Esophagus muscularis mucosa (tissue), 3 donors: ENCODE measurements at regions not wholly inside any gene's neighbourhood (a gene's known extent, or its start where the extent isn't known, plus 50 kb on each side); places are given as distances from the start of the nearest gene placed in this dataset.

Source experiments
- CTCF ChIP-seq, 3 experiments: fragments of 200-600 bp in 2 of 3; fragments of 450-650 bp in 1 of 3; sonication (generic) in 2 of 3; IDR thresholded peaks; one replicate each; pipeline ENCODE4 v1.5.1; 2017 to 2019; ENCODE audit warnings: antibody characterized with exemption in 3 of 3, mild to moderate bottlenecking in 2 of 3, moderate library complexity in 1 of 3
- POLR2A ChIP-seq: fragments of 450-650 bp; IDR thresholded peaks from one replicate; pipeline ENCODE4 v1.6.1; 2017; ENCODE audit warnings: antibody characterized with exemption, moderate library complexity, mild to moderate bottlenecking, low read depth

- TF ChIP-seq CTCF (IDR thresholded peaks at IDR 0.05) (no peak), POLR2A (no peak)
Measured at GRCh38 chr4:53854991-53855568, 209.3 kb downstream of the CHIC2 start.
